ENCODE measurements at regions not wholly inside any gene's neighbourhood (a gene's known extent, or its start where the extent isn't known, plus 50 kb on each side); places are given as distances from the start of the nearest gene placed in this dataset.

GRCh38 chr17:11039342-11039741 lies 201.5 kb upstream of the PIRT start:
- Histone ChIP-seq H3K27ac (no peak overlapping the region), H3K9ac (no peak overlapping the region), H3K9me3 (ENCODE audit: low read depth) (no peaks in the 10 kb centered on the region), H2AFZ (no peak overlapping the region), H3K9me2 (ENCODE audit: insufficient read depth) (no peaks in the 10 kb centered on the region), H3K36me3 (ENCODE audit: low read depth) (no peaks in the 10 kb centered on the region), H3F3A (ENCODE audit: insufficient read depth) (no peaks in the 10 kb centered on the region), H4K20me1 (ENCODE audit: insufficient read depth) (no peaks in the 10 kb centered on the region), H3K4me3 (no peak overlapping the region), H3K79me2 (ENCODE audit: insufficient read depth) (no peaks in the 10 kb centered on the region), H3K27me3 (replicated peaks; ENCODE audit: insufficient read depth) (no peaks in the 10 kb centered on the region), H3K4me1 (ENCODE audit: insufficient read depth) (no peaks in the 10 kb centered on the region), H3K4me2 (ENCODE audit: unreplicated experiment) (no peak overlapping the region)
- DNase-seq: no peak
- no peak for TF ChIP-seq EZH2 (IDR thresholded peaks at IDR 0.05; ENCODE audit: insufficient read depth, poor library complexity, severe bottlenecking)
- 0 to 8% methylated on average over 1 of the region's 1 CpG for WGBS, 2 experiments (ENCODE audit: low coverage in 1 of 2, low lambda C conversion rate in 2 of 2, missing lambda C conversion rate in 2 of 2)
- in situ Hi-C loops (cut with MboI): no loop called here

GRCh38 chr17:11035681-11036080 lies 197.8 kb upstream of the PIRT start:
- H2AFZ ChIP-seq: no peak overlapping the region
- H3K4me1 ChIP-seq (ENCODE audit: insufficient read depth): no peaks in the 10 kb centered on the region
- H3F3A ChIP-seq (ENCODE audit: insufficient read depth): no peaks in the 10 kb centered on the region
- H3K36me3 ChIP-seq (ENCODE audit: low read depth): no peaks in the 10 kb centered on the region
- 1 to 2% methylated on average over 5 of the region's 5 CpGs for WGBS, 2 experiments (ENCODE audit: low coverage in 1 of 2, low lambda C conversion rate in 2 of 2, missing lambda C conversion rate in 2 of 2)
- H4K20me1 ChIP-seq (ENCODE audit: insufficient read depth): no peaks in the 10 kb centered on the region
- H3K27me3 ChIP-seq (replicated peaks; ENCODE audit: insufficient read depth): no peaks in the 10 kb centered on the region
- in situ Hi-C loops (cut with MboI): no loop called here
- H3K9ac ChIP-seq: no peak overlapping the region
- H3K4me2 ChIP-seq (ENCODE audit: unreplicated experiment): no peak overlapping the region
- no peak overlapping the region for H3K27ac ChIP-seq
- no peak overlapping the region for H3K4me3 ChIP-seq
- no peak for DNase-seq
- no peaks in the 10 kb centered on the region for H3K9me2 ChIP-seq (ENCODE audit: insufficient read depth)
- no peaks in the 10 kb centered on the region for H3K79me2 ChIP-seq (ENCODE audit: insufficient read depth)
- no peaks in the 10 kb centered on the region for H3K9me3 ChIP-seq (ENCODE audit: low read depth)
- no peak for TF ChIP-seq EZH2phosphoT487 (IDR thresholded peaks at IDR 0.05; ENCODE audit: insufficient read depth, low read depth)

- 55 to 57% methylated on average over 4 of the region's 4 CpGs for WGBS, 2 experiments (ENCODE audit: low coverage in 1 of 2, low lambda C conversion rate in 2 of 2, missing lambda C conversion rate in 2 of 2)
- TF ChIP-seq EZH2phosphoT487 (IDR thresholded peaks at IDR 0.05; ENCODE audit: insufficient read depth, low read depth): no peak
- TF ChIP-seq EZH2 (IDR thresholded peaks at IDR 0.05; ENCODE audit: insufficient read depth, poor library complexity, severe bottlenecking): no peak
Observed at GRCh38 chr17:11031787-11032186, 193.9 kb upstream of the PIRT start.

GRCh38 chr17:11029791-11030190 lies 191.9 kb upstream of the PIRT start:
- WGBS, 2 experiments (ENCODE audit: low coverage in 1 of 2, low lambda C conversion rate in 2 of 2, missing lambda C conversion rate in 2 of 2): 0 to 1% methylated on average over 3 of the region's 3 CpGs
- DNase-seq: no peak

More at GRCh38 chr17:11031787-11032186, 193.9 kb upstream of the PIRT start:
- Histone ChIP-seq H3K9me3 (ENCODE audit: low read depth) (no peaks in the 10 kb centered on the region), H3K4me2 (ENCODE audit: unreplicated experiment) (no peak overlapping the region), H2AFZ (no peak overlapping the region), H3K9me2 (ENCODE audit: insufficient read depth) (no peaks in the 10 kb centered on the region), H3K36me3 (ENCODE audit: low read depth) (no peaks in the 10 kb centered on the region), H3K27me3 (replicated peaks; ENCODE audit: insufficient read depth) (no peaks in the 10 kb centered on the region), H3K9ac (no peak overlapping the region), H3K27ac (no peak overlapping the region), H3K4me1 (ENCODE audit: insufficient read depth) (no peaks in the 10 kb centered on the region), H3F3A (ENCODE audit: insufficient read depth) (no peaks in the 10 kb centered on the region), H3K4me3 (no peak overlapping the region), H3K79me2 (ENCODE audit: insufficient read depth) (no peaks in the 10 kb centered on the region), H4K20me1 (ENCODE audit: insufficient read depth) (no peaks in the 10 kb centered on the region)
- no peak for DNase-seq
- in situ Hi-C loops (cut with MboI): no loop called here

GRCh38 chr17:11028349-11028748 lies 190.5 kb upstream of the PIRT start:
- Histone ChIP-seq H3F3A (ENCODE audit: insufficient read depth) (no peaks in the 10 kb centered on the region), H3K36me3 (ENCODE audit: low read depth) (no peaks in the 10 kb centered on the region), H3K79me2 (ENCODE audit: insufficient read depth) (no peaks in the 10 kb centered on the region), H3K4me2 (ENCODE audit: unreplicated experiment) (no peak overlapping the region), H3K9ac (no peak overlapping the region), H3K27me3 (replicated peaks; ENCODE audit: insufficient read depth) (no peaks in the 10 kb centered on the region), H2AFZ (no peak overlapping the region), H3K27ac (no peak overlapping the region), H3K9me2 (ENCODE audit: insufficient read depth) (no peaks in the 10 kb centered on the region), H3K9me3 (ENCODE audit: low read depth) (no peaks in the 10 kb centered on the region), H3K4me1 (ENCODE audit: insufficient read depth) (no peaks in the 10 kb centered on the region), H4K20me1 (ENCODE audit: insufficient read depth) (no peaks in the 10 kb centered on the region), H3K4me3 (no peak overlapping the region)
- WGBS, 2 experiments (ENCODE audit: low coverage in 1 of 2, low lambda C conversion rate in 2 of 2, missing lambda C conversion rate in 2 of 2): 53 to 57% methylated on average over 3 of the region's 3 CpGs
- in situ Hi-C loops (cut with MboI): no loop called here
- no peak for TF ChIP-seq EZH2 (IDR thresholded peaks at IDR 0.05; ENCODE audit: insufficient read depth, poor library complexity, severe bottlenecking)
- TF ChIP-seq EZH2phosphoT487 (IDR thresholded peaks at IDR 0.05; ENCODE audit: insufficient read depth, low read depth): no peak
- no peak for DNase-seq

More at GRCh38 chr17:11029791-11030190, 191.9 kb upstream of the PIRT start:
- Histone ChIP-seq H3K4me3 (no peak overlapping the region), H3K9me3 (ENCODE audit: low read depth) (no peaks in the 10 kb centered on the region), H3K9ac (no peak overlapping the region), H4K20me1 (ENCODE audit: insufficient read depth) (no peaks in the 10 kb centered on the region), H3K27me3 (replicated peaks; ENCODE audit: insufficient read depth) (no peaks in the 10 kb centered on the region), H3K36me3 (ENCODE audit: low read depth) (no peaks in the 10 kb centered on the region), H3K4me1 (ENCODE audit: insufficient read depth) (no peaks in the 10 kb centered on the region), H2AFZ (no peak overlapping the region), H3F3A (ENCODE audit: insufficient read depth) (no peaks in the 10 kb centered on the region), H3K9me2 (ENCODE audit: insufficient read depth) (no peaks in the 10 kb centered on the region), H3K79me2 (ENCODE audit: insufficient read depth) (no peaks in the 10 kb centered on the region), H3K27ac (no peak overlapping the region), H3K4me2 (ENCODE audit: unreplicated experiment) (no peak overlapping the region)
- no peak for TF ChIP-seq EZH2phosphoT487 (IDR thresholded peaks at IDR 0.05; ENCODE audit: insufficient read depth, low read depth)
- no peak for TF ChIP-seq EZH2 (IDR thresholded peaks at IDR 0.05; ENCODE audit: insufficient read depth, poor library complexity, severe bottlenecking)
- in situ Hi-C loops (cut with MboI): no loop called here

All from GM23248 (cell line).